CD14-positive monocyte (primary cell): ENCODE measurements at regions not wholly inside any gene's neighbourhood (a gene's known extent, or its start where the extent isn't known, plus 50 kb on each side); places are given as distances from the start of the nearest gene placed in this dataset.

Source experiments
- DNase-seq, 3 donors: peaks; one replicate each; pipeline ENCODE4 v3.0.0-alpha.2; 2011 to 2022
- H2AFZ ChIP-seq: 2 replicates; pipeline ENCODE4 v1.6.0; 2012; ENCODE audit warnings: mild to moderate bottlenecking, low read depth, low read length, inconsistent platforms; ENCODE audit not compliant: insufficient read depth, poor library complexity, severe bottlenecking
- H3K27ac ChIP-seq, 2 donors: 1 replicate in 1 of 2; 2 replicates in 1 of 2; pipeline ENCODE4 v1.5.1; 2012 to 2013; ENCODE audit warnings: low read length in 2 of 2, control low read depth in 1 of 2, inconsistent platforms in 1 of 2, low read depth in 1 of 2, mild to moderate bottlenecking in 1 of 2
- H3K27me3 ChIP-seq, 2 donors: one replicate each; pipeline versions ENCODE4 v1.6.0 to v1.6.1; 2011 to 2013; ENCODE audit warnings: low read length in 2 of 2; ENCODE audit not compliant: control insufficient read depth in 2 of 2, insufficient read depth in 2 of 2
- H3K36me3 ChIP-seq, 2 donors: replicated peaks in 1 of 2; 1 replicate in 1 of 2; 2 replicates in 1 of 2; pipeline versions ENCODE4 v1.5.1 to v1.6.1; 2012 to 2013; ENCODE audit warnings: low read length in 2 of 2, control low read depth in 1 of 2, inconsistent platforms in 1 of 2, mild to moderate bottlenecking in 1 of 2; ENCODE audit not compliant: insufficient read depth in 2 of 2, control insufficient read depth in 1 of 2
- H3K4me1 ChIP-seq, 2 donors: 1 replicate in 1 of 2; 2 replicates in 1 of 2; pipeline versions ENCODE4 v1.5.1 to v1.6.1; 2012 to 2013; ENCODE audit warnings: low read length in 2 of 2, control low read depth in 1 of 2, inconsistent platforms in 1 of 2, mild to moderate bottlenecking in 1 of 2, moderate library complexity in 1 of 2; ENCODE audit not compliant: insufficient read depth in 2 of 2, control insufficient read depth in 1 of 2
- H3K4me2 ChIP-seq: replicated peaks from 2 replicates; pipeline ENCODE3; 2012; ENCODE audit warnings: low read length, moderate library complexity, mild to moderate bottlenecking; ENCODE audit not compliant: poor library complexity, severe bottlenecking; ENCODE audit errors: extremely low read depth
- H3K4me3 ChIP-seq, 3 experiments: fragments of 200-600 bp in 1 of 3; sonication (generic) in 1 of 3; replicated peaks in 1 of 3; 1 replicate in 2 of 3; 2 replicates in 1 of 3; pipeline ENCODE4 v1.5.1; 2011 to 2013; ENCODE audit warnings: low read length in 3 of 3, mild to moderate bottlenecking in 3 of 3, control low read depth in 2 of 3, low read depth in 2 of 3, inconsistent platforms in 1 of 3, moderate library complexity in 1 of 3
- H3K79me2 ChIP-seq: 2 replicates; pipeline ENCODE4 v1.6.0; 2012; ENCODE audit warnings: mild to moderate bottlenecking, control low read depth, inconsistent platforms, low read length, moderate library complexity; ENCODE audit not compliant: insufficient read depth
- H3K9ac ChIP-seq: 2 replicates; pipeline ENCODE4 v1.6.0; 2017; ENCODE audit warnings: low read length, mild to moderate bottlenecking; ENCODE audit not compliant: insufficient read depth, poor library complexity, severe bottlenecking
- H3K9me3 ChIP-seq, 2 donors: replicated peaks in 1 of 2; 1 replicate in 1 of 2; 2 replicates in 1 of 2; pipeline versions ENCODE4 v1.5.1 to v1.6.1; 2012 to 2013; ENCODE audit warnings: low read length in 2 of 2, control low read depth in 1 of 2; ENCODE audit not compliant: control insufficient read depth in 1 of 2, insufficient read depth in 1 of 2
- H4K20me1 ChIP-seq: 2 replicates; pipeline ENCODE4 v1.6.0; 2012; ENCODE audit warnings: mild to moderate bottlenecking, low read length, control low read depth, moderate library complexity; ENCODE audit not compliant: insufficient read depth
- H3K27ac Mint-ChIP-seq, 7 donors: one replicate each; pipeline ENCODE4 v1.8.0; 2020; ENCODE audit warnings: mild to moderate bottlenecking in 7 of 7, mixed read lengths in 7 of 7, moderate library complexity in 6 of 7, inconsistent platforms in 2 of 7
- H3K27me3 Mint-ChIP-seq, 3 donors: one replicate each; pipeline ENCODE4 v1.8.0; 2021 to 2022; ENCODE audit warnings: low read depth in 3 of 3, mild to moderate bottlenecking in 3 of 3, mixed read lengths in 3 of 3, moderate library complexity in 3 of 3, inconsistent platforms in 1 of 3
- H3K36me3 Mint-ChIP-seq, 2 donors: one replicate each; pipeline ENCODE4 v1.8.0; 2020; ENCODE audit warnings: mixed read lengths in 2 of 2, inconsistent platforms in 1 of 2, mild to moderate bottlenecking in 1 of 2
- H3K4me1 Mint-ChIP-seq: one replicate; pipeline ENCODE4 v1.8.0; 2020; ENCODE audit warnings: mild to moderate bottlenecking, mixed read lengths
- H3K4me3 Mint-ChIP-seq, 2 donors: one replicate each; pipeline ENCODE4 v1.8.0; 2020; ENCODE audit warnings: mild to moderate bottlenecking in 2 of 2, mixed read lengths in 2 of 2, moderate library complexity in 1 of 2
- H3K9me3 Mint-ChIP-seq, 7 donors: one replicate each; pipeline ENCODE4 v1.8.0; 2020 to 2022; ENCODE audit warnings: mixed read lengths in 7 of 7, mild to moderate bottlenecking in 6 of 7, moderate library complexity in 6 of 7, inconsistent platforms in 2 of 7
- CTCF ChIP-seq: fragments of 200-600 bp; IDR thresholded peaks from one replicate; pipeline ENCODE4 v1.8.0; 2022; ENCODE audit warnings: antibody characterized with exemption, mild to moderate bottlenecking
- WGBS: methylation state at CpG from one replicate; pipeline ENCODE4 v1.1.5; 2013; ENCODE audit warnings: missing lambda C conversion rate; ENCODE audit not compliant: insufficient coverage; 5-methylcytosine and 5-hydroxymethylcytosine counted together
- intact Hi-C, 2 donors: fragments of 100-400 bp; cut with micrococcal nuclease; formaldehyde crosslinking; loops; one replicate each; pipeline versions ENCODE4 v1.15.0 to v1.15.1; 2023

- Histone ChIP-seq H3K4me2 (no peak overlapping the region), H3K9ac (no peak overlapping the region), H3K79me2 (no peaks in the 10 kb centered on the region), H3K27ac (no peak overlapping the region), H4K20me1 (no peaks in the 10 kb centered on the region), H2AFZ (no peak overlapping the region), H3K4me3 (no peak overlapping the region), H3K27me3 (no peaks in the 10 kb centered on the region), H3K9me3 (no peaks in the 10 kb centered on the region), H3K4me1 (no peaks in the 10 kb centered on the region), H3K36me3 (no peaks in the 10 kb centered on the region)
- TF ChIP-seq CTCF: no peak
- no peak for DNase-seq
- no peak overlapping the region for H3K4me3 Mint-ChIP-seq
- 90% methylated on average over 9 of the region's 9 CpGs for WGBS
- H3K36me3 Mint-ChIP-seq: no peaks in the 10 kb centered on the region
- H3K27ac Mint-ChIP-seq: no peak overlapping the region
- no peaks in the 10 kb centered on the region for H3K9me3 Mint-ChIP-seq
- intact Hi-C loops: no loop called here
- no peaks in the 10 kb centered on the region for H3K4me1 Mint-ChIP-seq
- peaks cover 4 to 8% (median 6%) of the 10 kb centered on the region in 3 donors for H3K27me3 Mint-ChIP-seq
These were observed 316.1 kb upstream of the B3GAT1 start for GRCh38 chr11:134728186-134728585.

GRCh38 chr11:134727636-134728035 is 315.6 kb upstream of the B3GAT1 start:
- Histone ChIP-seq H4K20me1 (no peaks in the 10 kb centered on the region), H3K9me3 (no peaks in the 10 kb centered on the region), H3K79me2 (no peaks in the 10 kb centered on the region), H3K4me2 (no peak overlapping the region), H2AFZ (no peak overlapping the region), H3K27me3 (no peaks in the 10 kb centered on the region), H3K36me3 (no peaks in the 10 kb centered on the region), H3K9ac (no peak overlapping the region), H3K27ac (no peak overlapping the region), H3K4me1 (no peaks in the 10 kb centered on the region), H3K4me3 (no peak overlapping the region)
- H3K4me3 Mint-ChIP-seq: no peak overlapping the region
- peaks cover 0 to 2% (median 0%) of the 10 kb centered on the region in 7 donors for H3K9me3 Mint-ChIP-seq
- 69% methylated on average over 3 of the region's 5 CpGs for WGBS
- H3K4me1 Mint-ChIP-seq: no peaks in the 10 kb centered on the region
- DNase-seq: no peak
- H3K27me3 Mint-ChIP-seq: peaks cover 4 to 8% (median 6%) of the 10 kb centered on the region in 3 donors
- intact Hi-C loops: no loop called here
- H3K27ac Mint-ChIP-seq: no peak overlapping the region
- no peak for TF ChIP-seq CTCF
- no peaks in the 10 kb centered on the region for H3K36me3 Mint-ChIP-seq
